H1 (cell line): ENCODE measurements at regions not wholly inside any gene's neighbourhood (a gene's known extent, or its start where the extent isn't known, plus 50 kb on each side); places are given as distances from the start of the nearest gene placed in this dataset.

ENCODE experiments used
- CTCF ChIA-PET: fragments of 300-600 bp; sonication (Branson Sonifier 250); formaldehyde crosslinking; loops from one replicate; lab custom pipeline; 2021; ENCODE audit not compliant: partially characterized antibody; lab: Charles Lee
- POLR2A ChIA-PET: fragments of 300-600 bp; sonication (Branson Sonifier 250); formaldehyde crosslinking; loops from one replicate; lab custom pipeline; 2021; ENCODE audit warnings: inconsistent platforms; ENCODE audit not compliant: partially characterized antibody; lab: Charles Lee
- DNase-seq, 2 experiments: peaks; one replicate each; pipeline versions ENCODE4 v3.0.0 to v3.0.0-alpha.2; 2010 to 2022; ENCODE audit warnings: low spot score in 2 of 2, low read depth in 1 of 2, mixed read lengths in 1 of 2
- FAIRE-seq: peaks from 2 replicates; lab custom pipeline; 2011; peaks lifted over from hg19 to GRCh38; lab: Jason Lieb, UNC
- H2AFZ ChIP-seq: 2 replicates; pipeline ENCODE4 v1.8.1; 2012; ENCODE audit warnings: low read length, inconsistent platforms
- H2AK5ac ChIP-seq: 2 replicates; pipeline ENCODE4 v1.6.1; 2013; ENCODE audit warnings: low read depth, low read length
- H2BK120ac ChIP-seq: replicated peaks from 2 replicates; pipeline ENCODE3; 2013; ENCODE audit warnings: low read depth, low read length, inconsistent platforms
- H2BK12ac ChIP-seq: 2 replicates; pipeline ENCODE4 v1.6.1; 2013; ENCODE audit warnings: low read depth, low read length
- H2BK15ac ChIP-seq: 2 replicates; pipeline ENCODE4 v1.6.1; 2013; ENCODE audit warnings: low read length
- H2BK20ac ChIP-seq: 2 replicates; pipeline ENCODE4 v1.6.1; 2013; ENCODE audit warnings: low read length
- H2BK5ac ChIP-seq: 2 replicates; pipeline ENCODE4 v1.6.1; 2013; ENCODE audit warnings: low read depth, low read length
- H3K14ac ChIP-seq: 2 replicates; pipeline ENCODE4 v1.6.1; 2013; ENCODE audit warnings: inconsistent platforms; ENCODE audit not compliant: insufficient read length
- H3K18ac ChIP-seq: 2 replicates; pipeline ENCODE4 v1.6.1; 2013; ENCODE audit warnings: low read length; ENCODE audit errors: extremely low read depth
- H3K23ac ChIP-seq: 2 replicates; pipeline ENCODE4 v1.6.1; 2013; ENCODE audit warnings: inconsistent platforms; ENCODE audit not compliant: insufficient read length
- H3K23me2 ChIP-seq: 2 replicates; pipeline ENCODE4 v1.6.1; 2013; ENCODE audit warnings: low read depth, low read length
- H3K27ac ChIP-seq: 2 replicates; pipeline ENCODE4 v1.6.1; 2011; ENCODE audit warnings: low read depth, low read length, inconsistent platforms
- H3K27me3 ChIP-seq, 4 experiments: replicated peaks in 1 of 4; 1 replicate in 1 of 4; 2 replicates in 3 of 4; pipeline versions ENCODE4 v1.6.1 to v1.8.1; 2011 to 2013; ENCODE audit warnings: low read length in 3 of 4, mild to moderate bottlenecking in 3 of 4, inconsistent platforms in 2 of 4, mixed read lengths in 2 of 4, moderate library complexity in 1 of 4; ENCODE audit not compliant: control insufficient read depth in 3 of 4, insufficient read depth in 3 of 4; ENCODE audit errors: extremely low read depth in 1 of 4
- H3K36me3 ChIP-seq, 4 experiments: 2 replicates each; pipeline versions ENCODE4 v1.6.1 to v1.8.1; 2011 to 2013; ENCODE audit warnings: mild to moderate bottlenecking in 4 of 4, low read length in 3 of 4, moderate library complexity in 2 of 4, control low read depth in 1 of 4, inconsistent platforms in 1 of 4; ENCODE audit not compliant: insufficient read depth in 4 of 4, control insufficient read depth in 2 of 4
- H3K4ac ChIP-seq: replicated peaks from 2 replicates; pipeline ENCODE3; 2013; ENCODE audit warnings: low read length, low read depth, mixed read lengths, inconsistent platforms; ENCODE audit not compliant: insufficient read length
- H3K4me1 ChIP-seq, 4 experiments: replicated peaks in 1 of 4; 1 replicate in 1 of 4; 2 replicates in 3 of 4; pipeline versions ENCODE4 v1.6.1 to v1.8.1; 2011 to 2013; ENCODE audit warnings: low read length in 3 of 4, inconsistent platforms in 2 of 4, mixed read lengths in 1 of 4; ENCODE audit not compliant: insufficient read depth in 4 of 4, control insufficient read depth in 3 of 4
- H3K4me2 ChIP-seq, 2 experiments: 2 replicates each; pipeline versions ENCODE4 v1.6.1 to v1.8.1; 2011 to 2013; ENCODE audit warnings: low read depth in 2 of 2, low read length in 2 of 2, control low read depth in 1 of 2, inconsistent platforms in 1 of 2, mild to moderate bottlenecking in 1 of 2; ENCODE audit not compliant: insufficient read depth in 1 of 2
- H3K4me3 ChIP-seq, 4 experiments: fragments of 200-600, 300-600 bp in 1 of 4; sonication (generic), shearing (Covaris generic), sonication (Bioruptor Twin) in 1 of 4; 2 replicates each; pipeline versions ENCODE4 v1.5.1 to v1.8.1; 2011 to 2016; ENCODE audit warnings: low read length in 4 of 4, low read depth in 3 of 4, control low read depth in 2 of 4, inconsistent platforms in 2 of 4, mild to moderate bottlenecking in 2 of 4, mixed read lengths in 1 of 4, moderate library complexity in 1 of 4; ENCODE audit not compliant: insufficient read depth in 2 of 4; ENCODE audit errors: extremely low read depth in 1 of 4
- H3K56ac ChIP-seq: replicated peaks from 2 replicates; pipeline ENCODE3; 2013; ENCODE audit warnings: low read depth, mild to moderate bottlenecking, mixed read lengths, low read length, inconsistent platforms; ENCODE audit not compliant: insufficient read length
- H3K79me1 ChIP-seq: 2 replicates; pipeline ENCODE4 v1.6.1; 2013; ENCODE audit warnings: low read depth, low read length, control low read depth
- H3K79me2 ChIP-seq, 2 experiments: 2 replicates each; pipeline versions ENCODE4 v1.6.1 to v1.8.1; 2012 to 2013; ENCODE audit warnings: low read length in 2 of 2, mild to moderate bottlenecking in 2 of 2, inconsistent platforms in 1 of 2; ENCODE audit not compliant: insufficient read depth in 2 of 2, control insufficient read depth in 1 of 2
- H3K9ac ChIP-seq, 4 experiments: replicated peaks in 1 of 4; 1 replicate in 1 of 4; 2 replicates in 3 of 4; pipeline versions ENCODE4 v1.6.1 to v1.8.1; 2011 to 2013; ENCODE audit warnings: low read depth in 3 of 4, low read length in 3 of 4, control low read depth in 2 of 4, mild to moderate bottlenecking in 2 of 4, moderate library complexity in 2 of 4, inconsistent platforms in 1 of 4; ENCODE audit errors: extremely low read depth in 1 of 4
- H3K9me3 ChIP-seq, 2 experiments: 2 replicates each; pipeline versions ENCODE4 v1.6.1 to v1.8.1; 2012 to 2013; ENCODE audit warnings: mild to moderate bottlenecking in 2 of 2, moderate library complexity in 2 of 2, control low read depth in 1 of 2, inconsistent platforms in 1 of 2, low read depth in 1 of 2, low read length in 1 of 2, mixed read lengths in 1 of 2; ENCODE audit not compliant: insufficient read depth in 2 of 2
- H4K20me1 ChIP-seq, 2 experiments: replicated peaks in 1 of 2; 2 replicates each; pipeline versions ENCODE3 to v1.8.1; 2011 to 2013; ENCODE audit warnings: inconsistent platforms in 2 of 2, low read length in 2 of 2, mild to moderate bottlenecking in 1 of 2; ENCODE audit not compliant: insufficient read depth in 2 of 2, control insufficient read depth in 1 of 2
- H4K5ac ChIP-seq: 2 replicates; pipeline ENCODE4 v1.6.1; 2013; ENCODE audit warnings: low read length, low read depth, mixed read lengths, inconsistent platforms; ENCODE audit not compliant: insufficient read length
- H4K8ac ChIP-seq: 2 replicates; pipeline ENCODE4 v1.8.0; 2013; ENCODE audit warnings: mild to moderate bottlenecking, moderate library complexity, low read length, inconsistent platforms; ENCODE audit not compliant: insufficient read depth; ENCODE audit errors: extremely low read depth
- H4K91ac ChIP-seq: replicated peaks from 2 replicates; pipeline ENCODE3; 2013; ENCODE audit warnings: low read length, mixed read lengths, inconsistent platforms; ENCODE audit not compliant: insufficient read length
- ASH2L ChIP-seq: fragments of 200-600, 300-600 bp; sonication (generic); IDR thresholded peaks from one replicate; pipeline ENCODE4 v1.7.1; 2017; ENCODE audit warnings: low read length
- E2F6 ChIP-seq: IDR thresholded peaks from 2 replicates; pipeline ENCODE4 v1.6.1; 2012; ENCODE audit warnings: inconsistent platforms
- FOSL1 ChIP-seq: IDR thresholded peaks from 2 replicates; pipeline ENCODE4 v1.6.1; 2011; ENCODE audit warnings: mild to moderate bottlenecking, low read depth, low read length, moderate library complexity; ENCODE audit not compliant: insufficient read depth
- KDM4A ChIP-seq: IDR thresholded peaks from one replicate; pipeline ENCODE4 v1.7.1; 2012; ENCODE audit warnings: low read depth, mild to moderate bottlenecking, moderate library complexity, low read length, inconsistent platforms; ENCODE audit not compliant: severe bottlenecking
- POLR2A ChIP-seq, 2 experiments: IDR thresholded peaks; 1 replicate in 1 of 2; 2 replicates in 1 of 2; pipeline ENCODE4 v1.6.1; 2011; ENCODE audit warnings: low read depth in 2 of 2, low read length in 2 of 2, mild to moderate bottlenecking in 2 of 2; ENCODE audit errors: control extremely low read depth in 1 of 2
- SP4 ChIP-seq: IDR thresholded peaks from 2 replicates; pipeline ENCODE4 v1.6.1; 2012; ENCODE audit warnings: low read length, inconsistent platforms
- TAF1 ChIP-seq: IDR thresholded peaks from 2 replicates; pipeline ENCODE4 v1.6.1; 2011; ENCODE audit warnings: mild to moderate bottlenecking, low read depth, low read length
- TBP ChIP-seq: IDR thresholded peaks from 2 replicates; pipeline ENCODE4 v1.6.1; 2011; ENCODE audit warnings: low read depth, low read length, improper control_type of control experiment
- WGBS, 2 experiments: shearing (Covaris generic) in 1 of 2; methylation state at CpG; one replicate each; pipeline versions ENCODE4 v1.1.6 to v1.1.7; 2013 to 2015; ENCODE audit warnings: low lambda C conversion rate in 2 of 2, mixed read lengths in 2 of 2, inconsistent platforms in 1 of 2, low coverage in 1 of 2, missing lambda C conversion rate in 1 of 2; ENCODE audit not compliant: insufficient replicate concordance in 2 of 2, insufficient coverage in 1 of 2, insufficient read length in 1 of 2; ENCODE audit errors: extremely low coverage in 1 of 2, missing lambda C conversion rate in 1 of 2; 5-methylcytosine and 5-hydroxymethylcytosine counted together

DNA sequence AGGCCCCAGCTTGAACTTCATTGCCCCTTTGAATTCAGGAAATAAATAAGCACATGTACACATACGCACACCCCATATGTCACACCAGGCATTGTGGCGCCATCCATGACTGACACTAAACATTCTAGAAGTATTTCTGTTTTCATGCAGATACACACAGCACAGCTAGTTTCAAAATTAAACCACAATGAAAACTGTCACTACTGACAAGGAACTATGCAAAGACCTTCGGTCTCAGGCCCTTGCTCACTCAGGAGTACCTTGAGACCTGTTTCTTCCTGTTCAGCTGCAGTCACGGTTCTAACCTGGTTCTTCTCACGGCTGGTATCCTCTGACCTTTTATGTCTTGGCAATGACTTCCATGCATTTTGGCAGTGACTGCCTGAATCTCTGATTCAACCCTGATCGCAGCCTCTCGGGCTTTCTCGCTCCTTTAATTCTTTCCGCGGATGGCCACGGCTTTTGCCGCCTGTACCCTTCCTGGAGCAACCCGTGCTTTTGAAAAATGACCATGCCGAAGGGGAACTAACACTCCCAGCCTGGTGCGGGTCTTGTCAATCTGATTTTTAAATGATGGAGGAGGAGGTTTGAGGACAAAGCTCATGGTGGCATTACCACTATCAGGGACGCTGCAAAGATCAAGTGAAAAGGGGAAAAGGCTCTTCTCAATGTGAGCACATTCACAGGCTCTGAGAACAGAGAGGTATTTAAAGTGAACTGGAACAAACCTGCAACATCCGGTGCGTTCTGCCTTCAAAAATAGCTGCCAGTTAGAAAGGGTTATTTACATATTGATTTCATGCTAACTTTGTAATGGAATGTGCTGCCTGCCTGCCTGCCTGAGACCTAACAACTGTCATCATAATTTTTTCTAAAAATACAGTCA is 384.6 kb downstream of the RRAGC start:
- H3K23me2 ChIP-seq: peaks cover 5% of the 10 kb centered on the region; the same call in 1 of the 2 replicates
- H2BK5ac ChIP-seq: peak overlapping the region; percentile 57; the same call in 1 of the 2 replicates
- H2AK5ac ChIP-seq: no peak overlapping the region; the same call in 1 of the 2 replicates
- 0 out of 2 replicates have a peak overlapping the region, but pooled peaks have one; percentile 4 for H2AFZ ChIP-seq
- ChIA-PET POLR2A (interaction anchor here (0.7 to 4.4 kb wide), 10 partner anchors 11 to 117 kb away, joined by 3 to 29 read pairs (median 8); no protein-coding TSS in a partner anchor), CTCF (interaction anchor here (0.9 to 2.3 kb wide), 6 partner anchors 10 to 30 kb away, joined by 3 to 6 read pairs (median 4); no protein-coding TSS in a partner anchor)
- H3K4me3 ChIP-seq: peak overlapping the region in 1 of 4 experiments; percentile 61; a peak in 4 of 8 replicates
- no peak for TF ChIP-seq TBP
- TF ChIP-seq SP4: no peak
- no peak for TF ChIP-seq FOSL1
- TF ChIP-seq ASH2L: peak; percentile 5
- peak; percentile 39; the same call in 1 of the 2 replicates for TF ChIP-seq TAF1
- TF ChIP-seq KDM4A: no peak
- peak in 1 of 2 experiments; percentile 21; a peak in 1 of 3 replicates for TF ChIP-seq POLR2A (IDR thresholded peaks at IDR 0.05; ENCODE audit: control extremely low read depth in 1 of 2, low read depth in 2 of 2, low read length in 2 of 2)
- TF ChIP-seq E2F6: peak; percentile 42; the same call in 1 of the 2 replicates
- no peak overlapping the region for H3K27ac ChIP-seq
- H4K8ac ChIP-seq: no peak overlapping the region; the same call in 1 of the 2 replicates
- no peaks in the 10 kb centered on the region for H3K36me3 ChIP-seq
- peak overlapping the region in 1 of 4 experiments; percentile 66; a peak in 1 of 7 replicates for H3K9ac ChIP-seq
- H4K20me1 ChIP-seq: no peaks in the 10 kb centered on the region
- H2BK20ac ChIP-seq: 0 out of 2 replicates have a peak overlapping the region, but pooled peaks have one; percentile 96
- WGBS, 2 experiments: 60% methylated on average over 18 of the region's 18 CpGs; no CpG with 5 or more reads in 1 of the 2 experiments
- peaks cover 2 to 3% of the 10 kb centered on the region in 2 experiments; a peak in 3 of 4 replicates for H3K9me3 ChIP-seq
- no peak overlapping the region for H3K23ac ChIP-seq
- H2BK120ac ChIP-seq: no peak overlapping the region
- H3K56ac ChIP-seq: no peak overlapping the region
- H3K4ac ChIP-seq: no peak overlapping the region
- H3K18ac ChIP-seq: no peak overlapping the region; the same call in 1 of the 2 replicates
- 0 out of 2 replicates have a peak overlapping the region, but pooled peaks have one; percentile 12 for H2BK15ac ChIP-seq
- H2BK12ac ChIP-seq: peak overlapping the region; percentile 95
- FAIRE-seq (peak; percentile 89), DNase-seq (no peak)
- H3K79me2 ChIP-seq: no peaks in the 10 kb centered on the region
- no peak overlapping the region for H3K14ac ChIP-seq
- H3K79me1 ChIP-seq: no peaks in the 10 kb centered on the region
- peaks cover 6 to 16% (median 12%) of the 10 kb centered on the region in 4 experiments; a peak in 6 of 7 replicates for H3K4me1 ChIP-seq
- H3K4me2 ChIP-seq: peak overlapping the region; percentile 78 to 86
- H4K5ac ChIP-seq: no peak overlapping the region
- peaks cover 0 to 7% (median 0%) of the 10 kb centered on the region in 4 experiments; a peak in 3 of 7 replicates for H3K27me3 ChIP-seq
- no peak overlapping the region for H4K91ac ChIP-seq
